Cerebellar cortex (tissue), 1 donor: ENCODE measurements at regions not wholly inside any gene's neighbourhood (a gene's known extent, or its start where the extent isn't known, plus 50 kb on each side); places are given as distances from the start of the nearest gene placed in this dataset.

Experiments used
- DNase-seq: peaks from one replicate; pipeline ENCODE4 v3.0.0-alpha.2; 2015; ENCODE audit warnings: low spot score

DNA sequence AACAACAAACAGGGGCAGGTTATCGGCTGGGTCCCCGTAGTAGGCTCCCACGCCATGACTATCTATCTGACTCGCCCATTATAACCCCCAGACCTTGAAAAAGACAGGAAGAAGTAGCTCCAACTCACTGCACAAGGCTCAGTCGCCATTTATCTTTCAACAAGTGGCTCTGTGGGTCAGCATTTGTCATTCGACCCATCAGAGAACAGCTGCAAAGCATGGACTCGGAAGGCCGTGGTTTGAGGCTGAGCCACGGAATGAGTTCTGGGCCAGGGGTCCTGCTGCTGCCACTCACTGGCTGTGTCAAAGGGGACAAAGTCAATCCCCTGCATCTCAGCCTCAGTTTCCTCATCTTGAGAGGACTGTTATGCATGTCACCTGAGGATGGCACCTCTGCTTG is 131.0 kb downstream of the DMRTA2 start:
- no peak for DNase-seq

DNA sequence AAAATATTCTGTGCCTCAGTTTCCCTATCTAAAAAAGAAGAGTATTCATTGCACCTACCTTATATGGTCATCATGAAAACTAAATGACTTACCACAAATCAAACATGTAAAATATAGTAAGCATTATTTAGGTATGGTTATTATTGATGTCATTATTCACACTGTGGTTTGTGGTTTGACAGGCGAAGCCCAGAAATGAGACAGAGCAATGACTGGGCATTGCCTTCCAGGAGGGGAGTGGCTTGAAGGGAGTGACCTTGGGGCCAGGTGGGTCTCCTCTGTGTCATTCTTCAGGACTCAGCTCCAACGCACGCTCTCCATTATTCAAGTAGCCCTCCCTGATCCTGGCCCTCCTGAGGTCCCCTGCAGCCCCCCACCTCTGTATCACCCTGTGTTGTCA is 133.7 kb downstream of the DMRTA2 start:
- no peak for DNase-seq

DNA sequence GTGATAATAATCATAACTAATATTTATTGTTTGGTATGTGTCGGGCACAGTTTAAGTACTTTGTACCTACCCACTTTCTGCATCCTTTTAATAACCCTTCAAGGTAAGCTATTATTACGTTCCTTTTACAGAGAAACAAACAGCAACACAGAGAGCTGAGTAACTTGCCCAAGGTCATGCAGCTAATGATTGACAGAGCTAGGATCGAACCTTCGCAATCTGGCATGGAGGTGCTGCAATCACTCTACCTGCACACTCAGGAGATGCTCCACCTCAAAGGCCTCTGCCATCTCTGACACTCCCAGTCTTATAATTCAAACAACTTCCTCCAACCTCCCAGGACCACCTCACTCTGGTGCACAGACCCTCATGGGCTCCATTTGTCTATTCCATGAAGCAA is 137.2 kb downstream of the DMRTA2 start:
- DNase-seq: no peak

DNA sequence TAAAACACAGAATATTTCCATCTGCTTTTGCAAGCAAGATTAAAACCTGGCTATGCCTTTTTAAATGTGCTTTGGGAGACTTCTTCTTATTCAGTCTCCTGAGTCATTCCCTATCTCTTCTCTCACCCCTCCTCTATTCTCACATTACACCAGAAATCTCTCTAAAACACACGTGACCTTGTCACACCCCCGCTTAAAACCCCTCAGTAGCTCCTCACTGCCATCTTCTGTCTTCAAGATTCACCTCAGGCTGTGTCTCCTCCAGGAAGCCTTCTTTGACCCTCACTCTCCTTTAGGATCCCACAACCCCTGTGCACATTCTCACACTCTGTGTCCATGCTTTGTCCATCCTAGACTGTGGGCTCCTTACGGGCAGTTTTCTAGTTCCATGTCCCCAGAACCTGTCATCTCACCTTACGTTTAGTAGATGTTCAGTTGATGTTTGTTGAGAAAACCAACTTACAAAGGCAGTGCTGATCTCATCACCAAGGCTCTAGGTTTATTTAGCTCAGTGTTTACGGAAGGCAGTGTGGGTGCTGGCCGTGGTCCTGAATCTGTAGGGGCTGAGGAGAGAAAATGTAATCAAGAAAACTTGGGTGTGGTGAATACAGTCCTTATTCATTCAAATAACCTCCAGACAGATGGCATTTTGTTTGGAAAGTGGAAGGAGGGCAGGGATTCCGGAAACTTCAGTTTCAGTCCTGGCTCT is 143.5 kb downstream of the DMRTA2 start:
- no peak for DNase-seq

DNA sequence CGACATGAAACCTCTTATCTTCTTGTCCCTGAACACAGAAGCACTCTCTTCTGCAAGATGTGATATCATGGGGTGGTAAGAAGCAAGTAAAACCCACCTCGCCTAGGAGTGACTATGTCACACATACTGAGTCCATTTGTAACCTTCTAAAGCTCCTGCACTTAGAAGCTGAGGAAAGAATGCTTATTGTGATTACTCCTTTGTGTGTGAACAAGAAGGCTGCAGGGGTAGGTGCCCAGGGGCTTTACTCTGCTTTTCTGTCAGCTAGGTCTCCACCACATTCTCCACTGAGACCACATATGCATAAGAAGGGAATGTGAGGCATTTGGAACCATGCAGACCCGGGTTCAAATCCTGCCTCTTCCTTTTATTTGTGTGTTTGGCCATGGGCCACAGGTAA is 144.3 kb downstream of the DMRTA2 start:
- no peak for DNase-seq

DNA sequence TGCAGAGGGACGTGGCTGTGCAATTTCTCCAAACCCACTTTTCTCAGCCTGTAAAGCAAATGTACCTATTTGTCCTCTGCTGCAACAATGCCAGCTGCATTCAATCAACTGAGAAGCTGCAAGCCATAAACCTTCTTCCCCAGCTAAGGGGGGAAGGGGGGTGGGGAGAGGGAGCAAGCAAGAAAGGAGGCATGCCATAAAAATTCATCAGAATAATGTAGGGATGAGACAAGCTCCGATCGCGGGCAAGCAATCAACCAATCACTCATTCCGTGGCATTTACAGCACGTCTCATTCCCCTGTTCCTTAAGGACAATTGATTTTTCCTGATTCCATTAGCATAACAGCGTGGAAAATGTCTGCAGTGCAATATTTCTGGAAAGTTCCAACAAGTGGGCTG is 144.8 kb downstream of the DMRTA2 start:
- no peak for DNase-seq

DNA sequence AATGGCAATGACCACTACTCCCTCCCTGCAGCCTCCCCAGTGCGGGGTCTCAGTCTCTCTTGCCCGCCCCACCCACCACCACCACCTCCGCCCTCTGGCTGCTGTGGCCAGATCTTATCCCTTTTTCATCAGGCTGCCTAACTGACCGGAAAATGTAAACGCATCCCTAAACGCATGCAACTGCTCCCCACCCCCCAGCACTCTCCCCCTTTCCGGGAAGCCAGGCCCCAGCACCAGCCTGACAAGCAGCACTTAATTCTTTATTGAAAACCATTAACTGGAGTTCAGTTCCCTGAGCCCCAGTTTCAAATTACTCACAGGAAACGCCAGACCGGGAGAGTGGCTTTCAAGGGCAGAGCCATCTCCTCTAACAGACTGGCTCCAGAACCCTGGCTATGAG is 147.7 kb downstream of the DMRTA2 start:
- no peak for DNase-seq

DNA sequence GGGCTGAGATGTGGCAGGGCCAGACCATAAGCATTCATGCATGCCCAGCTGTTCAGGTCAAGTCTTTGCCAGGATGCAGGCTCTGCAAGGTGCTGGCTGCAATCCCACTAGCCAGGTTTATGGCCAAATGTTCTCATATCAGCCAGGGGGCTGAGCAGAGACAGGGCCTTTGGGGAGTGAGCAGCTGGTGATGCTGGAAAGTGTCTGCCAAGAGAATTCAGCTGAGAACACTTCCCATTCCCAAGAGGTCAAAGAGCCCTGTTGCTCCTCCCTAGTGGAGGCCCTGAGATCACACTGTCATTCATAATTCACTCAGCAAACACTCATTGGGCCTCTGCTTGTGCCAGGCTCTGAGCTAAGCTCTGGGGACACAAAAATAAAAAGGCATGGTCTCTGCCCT is 150.3 kb downstream of the DMRTA2 start:
- no peak for DNase-seq

DNA sequence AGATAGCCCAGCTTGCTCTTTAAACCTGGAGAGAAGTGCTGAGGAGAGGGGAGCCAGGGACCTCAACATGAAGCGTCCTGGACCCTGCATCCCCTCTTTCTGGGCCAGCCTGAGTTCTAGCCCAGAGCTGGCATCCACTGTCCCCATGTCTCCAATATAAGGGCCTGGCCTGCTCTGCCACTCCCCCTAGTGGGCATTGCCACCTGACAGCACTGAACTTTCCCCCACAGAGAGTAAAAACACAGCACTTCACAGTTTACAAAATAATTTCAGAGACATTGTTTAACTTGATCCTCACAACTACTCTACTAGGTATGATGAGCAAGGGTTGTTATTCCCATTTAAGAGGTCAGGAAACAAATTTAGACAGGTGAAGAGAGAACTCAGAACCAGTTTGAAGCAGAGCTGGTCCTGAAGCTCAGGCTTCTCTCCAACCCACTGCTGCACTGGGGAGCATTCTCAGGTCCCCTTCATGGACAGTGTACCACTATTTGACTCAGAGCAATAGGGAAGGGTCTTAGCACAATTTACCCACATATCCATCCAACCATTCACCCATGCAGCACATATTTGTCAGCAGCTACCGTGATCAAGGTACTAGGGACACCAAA is 151.2 kb downstream of the DMRTA2 start:
- peak; percentile 17 for DNase-seq

DNA sequence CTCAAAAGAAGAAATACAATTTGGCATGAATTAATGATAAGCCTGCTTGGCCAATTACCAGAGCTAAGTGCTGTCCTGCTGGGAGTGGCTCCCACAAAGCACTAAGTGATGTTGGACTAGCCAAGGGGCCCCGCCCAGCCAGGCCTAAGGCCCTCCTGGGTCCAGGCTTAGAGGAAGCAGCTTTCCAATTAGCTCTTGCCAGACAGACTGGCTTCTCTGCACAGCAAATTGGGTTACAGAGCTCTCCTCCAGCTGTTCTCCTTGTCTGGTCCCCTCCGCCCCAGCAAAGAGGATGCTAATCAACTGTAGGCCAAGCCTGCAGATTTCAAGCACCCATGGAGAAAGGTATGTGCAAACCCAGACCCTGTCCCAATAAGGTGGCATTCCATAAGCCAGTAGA is 151.9 kb downstream of the DMRTA2 start:
- DNase-seq: no peak

DNA sequence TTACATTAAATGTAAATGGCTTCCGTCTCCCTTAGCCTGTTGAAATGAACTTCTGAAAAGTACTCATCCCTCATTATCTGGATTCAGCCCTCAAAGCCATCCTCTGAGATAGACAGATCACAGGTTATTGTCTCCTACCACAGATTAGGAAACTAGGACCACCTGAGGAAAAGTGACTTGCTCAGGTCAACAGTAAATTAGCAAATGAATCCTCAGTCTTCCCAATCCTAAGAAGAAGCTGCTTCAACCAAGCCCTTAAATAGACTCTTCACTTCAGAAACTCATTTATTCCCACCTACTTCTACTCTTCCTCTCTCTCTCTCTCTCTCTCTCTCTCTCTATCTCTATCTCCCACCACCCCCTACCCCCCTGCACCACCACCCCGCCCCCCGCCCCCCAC is 152.3 kb downstream of the DMRTA2 start:
- no peak for DNase-seq

DNA sequence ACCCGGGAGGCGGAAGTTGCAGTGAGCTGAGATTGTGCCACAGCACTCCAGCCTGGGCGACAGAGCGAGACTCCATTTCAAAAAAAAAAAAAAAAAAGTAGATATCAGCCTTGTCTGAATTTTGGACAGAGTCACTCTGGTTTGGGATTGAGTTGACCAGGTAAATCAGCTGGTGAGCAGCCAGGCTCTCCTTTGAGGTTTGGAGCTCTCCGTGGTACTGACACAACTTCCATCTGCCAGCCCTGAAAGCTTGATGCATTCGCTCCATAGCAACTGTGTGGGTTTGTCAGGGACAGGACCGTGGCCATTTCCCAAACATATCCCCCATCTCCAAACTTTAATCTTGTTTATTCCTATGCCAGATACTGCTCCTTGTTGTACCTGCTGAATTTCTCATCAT is 155.2 kb downstream of the DMRTA2 start:
- no peak for DNase-seq

DNA sequence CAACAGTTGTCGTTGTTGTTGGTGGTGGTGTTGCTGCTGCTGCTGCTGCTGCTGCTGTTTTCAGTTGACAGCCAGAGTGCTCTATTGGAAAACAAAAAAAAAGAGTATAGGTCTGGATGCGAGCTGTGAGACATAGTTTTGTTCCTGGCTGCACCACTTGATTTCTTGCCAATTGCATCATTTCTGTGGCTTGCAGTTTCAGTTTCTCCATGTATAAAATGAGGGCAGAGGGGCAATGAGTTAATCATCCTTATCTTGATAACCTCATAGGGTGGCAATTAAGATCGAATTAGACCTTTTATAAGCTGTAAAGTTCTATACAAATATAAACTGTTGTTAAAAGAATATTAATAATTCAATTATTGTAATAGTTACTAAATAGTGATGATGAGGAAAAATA is 156.7 kb downstream of the DMRTA2 start:
- no peak for DNase-seq

DNA sequence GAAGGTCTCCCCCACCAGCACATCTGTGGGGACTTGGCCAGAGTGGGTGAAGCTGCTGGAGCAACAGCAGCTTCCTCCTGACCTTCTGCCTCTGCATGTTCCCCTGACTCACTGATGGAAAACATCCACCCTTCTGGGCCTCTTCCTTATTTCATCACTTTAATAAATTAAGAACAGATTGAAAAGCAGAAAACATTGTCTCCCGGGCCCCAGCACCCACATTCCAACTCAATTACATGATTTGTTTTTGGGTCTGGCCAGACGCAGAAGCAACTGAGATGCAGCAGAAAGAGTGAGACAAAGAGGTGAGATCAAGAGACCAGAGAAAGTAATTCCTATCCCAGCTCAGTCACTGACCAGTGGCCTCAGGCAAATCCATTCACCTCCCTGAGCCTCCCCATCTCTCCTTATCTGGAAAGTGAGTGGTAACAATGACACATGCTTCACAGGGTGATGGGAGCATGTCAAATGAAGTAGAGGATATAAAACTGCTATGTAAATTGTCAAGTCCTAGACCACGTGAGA is 157.1 kb downstream of the ELAVL4 start:
- no peak for DNase-seq

DNA sequence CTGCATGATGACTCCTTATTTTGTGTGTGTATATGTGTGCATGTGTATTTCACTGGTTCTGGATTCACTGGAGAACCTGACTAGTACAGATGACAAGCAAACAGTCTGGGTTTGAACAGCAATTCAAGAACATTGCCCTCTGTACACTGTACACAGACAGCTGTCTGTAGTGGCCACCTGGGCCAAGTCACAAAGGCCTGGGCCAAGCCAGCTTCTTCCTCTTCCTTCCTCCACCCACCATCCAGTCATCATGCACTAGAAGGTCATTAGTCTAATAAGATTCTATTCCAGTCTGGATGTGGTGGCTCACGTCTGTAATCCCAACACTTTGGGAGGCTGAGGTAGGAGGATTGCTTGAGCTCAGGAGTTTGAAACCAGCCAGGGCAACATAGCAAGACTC is 155.9 kb downstream of the ELAVL4 start:
- DNase-seq: no peak

DNA sequence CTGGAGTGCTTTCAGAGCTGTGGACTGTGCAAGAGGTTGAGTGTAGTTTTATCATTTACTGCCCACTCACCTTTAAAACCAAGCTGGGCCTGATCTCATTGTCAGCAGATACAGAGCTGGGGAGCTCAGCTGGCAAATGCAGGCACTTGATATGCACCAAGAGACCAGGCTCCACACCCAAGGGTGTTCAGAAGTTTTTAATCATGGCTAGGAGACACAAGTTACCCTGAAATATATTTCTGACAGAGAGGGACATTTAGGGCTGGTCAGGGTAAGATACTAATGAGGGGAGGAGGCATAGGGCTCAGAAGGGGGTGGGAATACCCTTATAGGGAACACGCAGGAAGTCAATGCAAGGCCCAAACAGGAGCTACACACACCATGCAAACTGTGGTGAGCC is 153.7 kb downstream of the ELAVL4 start:
- no peak for DNase-seq

DNA sequence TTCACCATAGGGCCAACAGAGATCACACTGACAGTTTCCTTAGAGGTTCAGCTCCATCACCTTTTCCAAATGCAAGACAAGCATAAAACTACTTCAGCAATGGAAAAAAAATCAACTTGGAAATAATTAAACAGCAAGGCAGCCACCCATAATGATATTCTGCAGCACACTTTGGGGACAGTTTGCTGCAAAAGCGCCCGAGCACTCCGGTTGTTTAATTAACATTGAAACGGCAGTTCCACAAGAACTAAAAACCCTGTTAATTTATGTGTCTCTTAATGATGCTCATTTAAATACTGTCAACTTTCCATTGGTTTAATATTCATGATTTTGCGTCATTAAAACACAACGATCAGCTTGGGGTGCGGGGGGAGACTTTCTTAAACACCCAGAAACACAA is 153.2 kb downstream of the ELAVL4 start:
- no peak for DNase-seq

DNA sequence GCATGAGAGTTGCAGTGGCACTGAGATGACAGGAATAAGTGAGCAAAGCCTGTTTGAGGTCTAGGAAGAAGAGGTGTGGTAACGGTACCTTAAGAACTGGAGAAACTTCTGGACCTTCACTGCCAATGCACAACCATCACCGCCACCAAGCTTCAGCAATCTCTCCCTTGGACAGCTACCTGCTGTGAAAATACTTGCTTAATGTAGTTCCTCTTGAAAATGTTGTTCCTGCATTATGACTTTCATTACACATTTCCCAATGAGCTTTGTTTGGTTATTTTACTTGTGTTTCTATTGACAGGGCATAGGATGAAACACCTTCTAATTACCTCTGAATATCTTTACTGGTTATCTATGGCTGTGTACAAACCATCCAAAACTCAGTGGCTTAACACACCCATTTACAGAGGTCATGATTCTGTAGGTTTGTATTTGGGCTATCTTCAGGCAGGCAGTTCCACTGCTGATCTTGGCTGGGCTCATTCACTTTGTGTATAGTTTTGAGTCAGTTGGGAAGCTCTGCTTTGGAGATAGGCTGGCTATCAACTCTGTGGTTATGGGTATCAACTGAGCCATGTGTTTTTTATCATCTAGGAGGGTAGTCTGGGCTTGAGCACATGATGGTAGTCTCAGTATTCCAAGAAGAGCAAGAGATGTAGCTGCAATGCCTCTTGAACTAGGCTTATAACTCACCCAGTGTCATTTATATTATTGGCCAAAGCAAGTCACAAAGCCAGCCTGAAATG is 149.4 kb downstream of the ELAVL4 start:
- DNase-seq: no peak

DNA sequence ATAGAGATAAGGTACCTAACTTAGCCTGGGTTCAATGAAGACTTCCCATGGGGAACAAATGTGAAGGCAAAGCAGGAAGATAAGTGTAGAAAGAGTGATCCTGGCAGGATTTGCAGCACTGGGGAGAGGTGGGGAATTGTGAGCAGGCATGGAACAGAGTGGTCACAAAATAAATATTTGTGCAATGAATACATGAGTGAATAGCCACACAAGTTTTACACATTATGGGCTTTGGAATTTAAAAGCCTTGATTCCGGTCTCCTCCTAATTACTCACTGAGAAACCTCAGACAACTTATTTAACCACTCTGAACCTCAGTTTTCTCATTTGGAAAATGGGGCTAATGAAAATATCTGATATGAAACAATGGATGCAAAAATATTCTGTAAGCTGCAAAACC is 148.3 kb downstream of the ELAVL4 start:
- DNase-seq: no peak
